B cell (primary cell): ENCODE measurements at regions not wholly inside any gene's neighbourhood (a gene's known extent, or its start where the extent isn't known, plus 50 kb on each side); places are given as distances from the start of the nearest gene placed in this dataset.

Source experiments
- CTCF ChIP-seq: fragments of 200-600 bp; IDR thresholded peaks from one replicate; pipeline ENCODE4 v1.8.0; 2022; ENCODE audit warnings: antibody characterized with exemption, mild to moderate bottlenecking
- EZH2 ChIP-seq: IDR thresholded peaks from 2 replicates; pipeline ENCODE4 v1.6.1; 2012; ENCODE audit warnings: borderline replicate concordance, low read depth, mild to moderate bottlenecking, moderate library complexity, low read length; ENCODE audit not compliant: insufficient read depth, poor library complexity, severe bottlenecking

GRCh38 chrY:21185419-21186105 is 325.6 kb upstream of the RBMY1B start:
- no peak for TF ChIP-seq CTCF
- TF ChIP-seq EZH2, result no peak
